Neural progenitor cell (in vitro differentiated cells): ENCODE measurements at regions not wholly inside any gene's neighbourhood (a gene's known extent, or its start where the extent isn't known, plus 50 kb on each side); places are given as distances from the start of the nearest gene placed in this dataset.
"Not testable (repeated sequence)": the region's sequence is repeated elsewhere in the genome, so short reads cannot be mapped to it uniquely, and the experiment has no call there.

ENCODE experiments used
- CTCF ChIP-seq: fragments of 200-600 bp; sonication (generic); IDR thresholded peaks from 2 replicates; pipeline ENCODE4 v1.5.1; 2017; ENCODE audit warnings: antibody characterized with exemption, mild to moderate bottlenecking
- EZH2 ChIP-seq: fragments of 200-600 bp; sonication (generic); IDR thresholded peaks from 2 replicates; pipeline ENCODE4 v1.6.1; 2017; ENCODE audit warnings: antibody characterized with exemption, mild to moderate bottlenecking, moderate library complexity
- EZH2phosphoT487 ChIP-seq: fragments of 200-600 bp; sonication (generic); IDR thresholded peaks from 2 replicates; pipeline ENCODE4 v1.6.1; 2017; ENCODE audit warnings: antibody characterized with exemption

GRCh38 chr10:23513621-23514020 lies 74.7 kb downstream of the OTUD1 start:
- TF ChIP-seq EZH2phosphoT487, CTCF, EZH2: not testable (repeated sequence)
